ENCODE measurements at regions not wholly inside any gene's neighbourhood (a gene's known extent, or its start where the extent isn't known, plus 50 kb on each side); places are given as distances from the start of the nearest gene placed in this dataset.
"Not testable (repeated sequence)": the region's sequence is repeated elsewhere in the genome, so short reads cannot be mapped to it uniquely, and the experiment has no call there.

DNA sequence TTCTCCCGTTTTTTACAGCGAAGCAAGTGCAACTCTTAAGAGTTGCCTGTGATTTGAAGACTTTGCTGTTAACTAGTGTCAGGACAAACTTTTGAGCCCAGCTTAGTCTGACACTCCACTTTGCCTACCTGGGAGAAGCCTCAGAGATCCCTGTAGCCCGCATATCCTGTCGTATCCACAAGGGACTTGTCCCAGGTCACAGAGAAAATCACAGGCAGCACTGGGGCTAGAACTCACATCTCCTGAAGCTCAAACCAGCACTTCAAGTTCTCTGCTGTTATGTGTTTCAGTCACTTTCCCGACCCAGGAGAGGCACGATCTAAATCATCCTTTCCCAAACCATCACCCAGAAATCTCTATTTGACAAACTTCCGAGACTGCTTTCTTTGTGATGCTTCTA, 584.5 kb downstream of the ACTL7B start:
- in situ Hi-C loops (cut with HindIII; ENCODE audit: low sequenced_read_pairs), result loop anchor here (5.0 to 10.0 kb wide), 2 partner anchors 106 to 794 kb away; no protein-coding TSS in a partner anchor

- in situ Hi-C loops (cut with HindIII; ENCODE audit: low sequenced_read_pairs), result loop anchor here (5.0 to 10.0 kb wide), 2 partner anchors 106 to 793 kb away; no protein-coding TSS in a partner anchor
Observed at GRCh38 chr9:108270561-108270960, 585.2 kb downstream of the ACTL7B start.

GRCh38 chr9:108270051-108270450, 585.7 kb downstream of the ACTL7B start:
- in situ Hi-C loops (cut with HindIII; ENCODE audit: low sequenced_read_pairs), result loop anchor here (5.0 to 10.0 kb wide), 2 partner anchors 105 to 793 kb away; no protein-coding TSS in a partner anchor

- in situ Hi-C loops (cut with HindIII; ENCODE audit: low sequenced_read_pairs), result no loop called here
Observed at GRCh38 chr9:108269371-108269770, 586.4 kb downstream of the ACTL7B start.

- in situ Hi-C loops (cut with HindIII; ENCODE audit: low sequenced_read_pairs), result no loop called here
Observed at GRCh38 chr9:108265065-108265464, 590.7 kb downstream of the ACTL7B start.

- in situ Hi-C loops (cut with HindIII; ENCODE audit: low sequenced_read_pairs), result no loop called here
Observed at GRCh38 chr9:108264093-108264492, 591.7 kb downstream of the ACTL7B start.

GRCh38 chr9:108262836-108263235, 593.0 kb downstream of the ACTL7B start:
- in situ Hi-C loops (cut with HindIII; ENCODE audit: low sequenced_read_pairs), result no loop called here

- in situ Hi-C loops (cut with HindIII; ENCODE audit: low sequenced_read_pairs), result no loop called here
Observed at GRCh38 chr9:108259917-108260675, 595.7 kb downstream of the ACTL7B start.

GRCh38 chr9:108258640-108259039, 597.1 kb downstream of the ACTL7B start:
- in situ Hi-C loops (cut with HindIII; ENCODE audit: low sequenced_read_pairs), result no loop called here

GRCh38 chr9:108257382-108257781, 598.4 kb downstream of the ACTL7B start:
- in situ Hi-C loops (cut with HindIII; ENCODE audit: low sequenced_read_pairs), result no loop called here

DNA sequence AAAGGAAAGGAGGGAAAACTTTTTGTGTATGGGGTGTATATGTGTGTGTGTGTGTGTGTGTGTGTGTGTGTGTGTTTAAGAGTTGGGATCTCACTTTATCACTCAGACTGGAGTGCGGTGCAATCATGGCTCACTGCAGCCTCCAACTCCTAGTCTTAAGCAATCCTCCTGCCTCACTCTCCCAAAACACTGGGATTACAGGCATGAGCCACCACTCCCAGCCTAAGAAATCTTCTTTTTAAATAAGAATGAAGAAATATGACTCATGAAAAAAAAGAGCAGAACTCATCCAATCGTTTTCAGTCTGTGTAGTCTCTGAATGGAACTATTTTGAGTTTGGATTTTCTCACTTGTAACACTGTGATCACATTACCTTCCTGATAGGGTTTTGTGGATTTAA, 601.5 kb downstream of the ACTL7B start:
- in situ Hi-C loops (cut with HindIII; ENCODE audit: low sequenced_read_pairs), result no loop called here

GRCh38 chr9:108247391-108247790, 608.4 kb downstream of the ACTL7B start:
- in situ Hi-C loops (cut with HindIII; ENCODE audit: low sequenced_read_pairs), result not testable (repeated sequence)

DNA sequence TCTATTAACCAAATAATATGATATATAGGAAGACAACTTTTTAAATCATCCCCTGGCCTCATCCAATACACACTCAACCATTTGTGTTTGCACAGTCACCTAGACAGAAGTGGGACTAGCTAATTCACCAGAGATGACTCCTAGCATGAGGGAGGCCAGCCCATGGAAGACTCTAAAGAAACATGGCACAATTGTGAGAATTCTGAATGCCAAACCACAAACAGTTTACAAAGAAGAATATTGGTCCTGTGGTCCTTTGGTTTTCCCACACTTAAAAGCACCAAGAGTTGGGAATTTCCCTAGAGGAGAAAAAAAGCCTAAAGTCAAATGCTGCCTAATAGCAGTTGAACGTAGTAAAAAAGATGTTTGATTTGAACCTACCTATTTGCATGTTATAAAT, 609.9 kb downstream of the ACTL7B start:
- in situ Hi-C loops (cut with HindIII; ENCODE audit: low sequenced_read_pairs), result no loop called here

DNA sequence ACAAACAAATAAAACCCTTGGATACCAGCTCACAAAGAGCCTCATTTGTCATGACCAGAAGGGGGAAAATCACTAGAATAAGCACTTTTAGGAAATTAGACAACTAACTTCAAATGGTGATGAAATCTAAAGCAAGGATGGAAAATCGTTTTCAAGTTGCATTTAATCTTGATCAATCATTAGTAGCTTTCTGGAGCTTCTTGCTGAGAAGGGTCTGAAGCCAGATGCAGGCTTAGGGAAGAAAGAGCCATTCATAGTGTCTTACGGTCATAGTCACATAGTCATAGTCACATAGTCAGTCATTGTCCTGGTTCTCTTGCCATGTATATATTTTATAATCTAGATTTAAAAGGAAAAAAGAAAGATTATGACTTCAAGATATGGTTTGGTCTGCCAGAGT, 610.5 kb downstream of the ACTL7B start:
- in situ Hi-C loops (cut with HindIII; ENCODE audit: low sequenced_read_pairs), result no loop called here

- in situ Hi-C loops (cut with HindIII; ENCODE audit: low sequenced_read_pairs), result no loop called here
Observed at GRCh38 chr9:108244686-108245085, 611.1 kb downstream of the ACTL7B start.

DNA sequence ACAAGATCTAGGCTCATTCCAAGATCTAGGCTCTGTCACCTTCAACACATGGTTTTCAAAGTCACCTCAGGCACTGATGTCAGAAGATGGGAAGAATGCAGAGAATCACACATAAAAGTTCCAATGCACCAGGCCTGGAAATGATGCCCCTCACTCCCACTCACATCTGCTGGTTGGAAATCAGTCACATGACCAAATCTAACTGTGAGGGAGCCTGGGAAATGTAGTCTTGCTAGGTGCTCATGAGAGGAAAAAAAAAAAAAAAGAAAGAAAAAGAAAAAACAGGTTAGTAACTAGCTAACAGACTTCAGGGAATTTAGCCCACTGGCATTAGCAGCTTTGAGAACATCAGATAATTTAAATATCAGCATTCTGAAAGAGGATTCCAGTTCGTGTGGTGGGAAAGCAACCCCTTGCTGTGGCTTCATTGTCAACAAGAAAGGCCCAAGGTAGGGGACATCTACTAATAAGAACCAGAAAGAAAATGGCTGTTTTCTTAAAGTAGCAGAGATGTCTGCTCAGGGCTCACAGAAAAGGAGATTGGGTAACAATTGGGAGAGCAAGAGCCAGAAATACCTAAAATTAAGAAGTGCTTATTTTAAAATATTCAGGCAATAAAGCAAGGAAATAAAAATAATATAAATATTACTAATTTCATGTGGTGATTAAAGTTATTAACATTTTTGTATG, 614.3 kb downstream of the ACTL7B start:
- in situ Hi-C loops (cut with HindIII; ENCODE audit: low sequenced_read_pairs), result no loop called here

DNA sequence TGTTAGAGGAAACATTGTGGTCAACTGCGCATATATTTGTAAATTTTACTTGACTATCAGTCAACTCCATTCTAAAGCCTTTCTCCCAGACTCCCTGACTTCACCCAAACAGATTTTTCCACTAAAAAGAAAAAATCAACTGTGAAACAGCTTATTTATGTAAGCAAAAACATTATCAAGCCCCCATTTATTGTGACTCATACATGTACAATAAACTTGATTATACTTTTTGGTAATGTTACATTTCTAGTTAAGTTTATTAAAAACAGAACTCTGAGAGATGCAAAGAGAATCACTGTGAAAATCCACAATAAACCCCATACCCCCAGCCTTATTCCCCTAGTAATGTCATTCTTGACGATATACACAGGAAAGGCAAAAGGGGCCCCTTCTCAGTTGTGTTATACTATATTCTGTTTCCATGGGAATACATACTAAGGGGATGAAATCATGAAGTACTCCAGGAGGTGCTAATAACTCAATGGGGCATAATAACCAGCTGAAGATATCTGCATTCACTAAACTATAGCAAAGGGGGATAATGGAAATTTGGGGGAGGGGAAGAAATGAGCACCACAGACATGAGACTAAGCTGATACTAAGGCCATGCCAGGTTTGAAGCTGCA, 616.0 kb downstream of the ACTL7B start:
- in situ Hi-C loops (cut with HindIII; ENCODE audit: low sequenced_read_pairs), result no loop called here

GRCh38 chr9:108235609-108236008, 620.2 kb downstream of the ACTL7B start:
- in situ Hi-C loops (cut with HindIII; ENCODE audit: low sequenced_read_pairs), result no loop called here

GRCh38 chr9:108234811-108235210, 621.0 kb downstream of the ACTL7B start:
- in situ Hi-C loops (cut with HindIII; ENCODE audit: low sequenced_read_pairs), result no loop called here

DNA sequence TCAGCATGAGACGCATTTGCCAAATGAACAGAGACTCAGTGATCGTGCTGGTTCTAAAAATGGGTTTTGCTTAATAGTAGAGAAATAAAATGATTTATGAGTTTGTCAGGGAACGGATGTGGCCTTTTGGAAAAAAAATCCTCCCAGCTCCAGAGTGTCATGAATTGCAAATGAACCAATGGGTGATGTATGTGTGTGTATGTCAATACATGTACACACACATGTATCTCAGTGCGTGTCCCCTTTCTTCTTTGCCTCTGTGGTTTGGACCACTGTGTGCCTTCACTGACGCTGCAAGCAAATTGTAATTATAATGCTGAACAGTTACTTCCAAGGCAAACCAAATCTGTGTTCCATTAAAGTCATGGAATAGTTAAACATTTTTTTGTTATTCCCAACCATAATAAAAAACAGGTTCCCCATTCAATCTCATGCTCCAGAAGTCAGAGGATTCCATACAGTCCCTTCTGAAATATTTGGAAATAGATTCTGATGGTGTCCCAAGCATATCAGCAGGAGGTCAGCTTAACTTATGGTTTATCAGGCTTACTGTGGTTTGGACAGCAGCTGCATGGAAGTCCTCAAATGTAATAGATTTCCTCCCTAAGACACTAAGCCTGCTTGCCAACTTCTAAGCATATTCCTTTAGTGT, 630.5 kb downstream of the ACTL7B start:
- in situ Hi-C loops (cut with HindIII; ENCODE audit: low sequenced_read_pairs), result no loop called here

DNA sequence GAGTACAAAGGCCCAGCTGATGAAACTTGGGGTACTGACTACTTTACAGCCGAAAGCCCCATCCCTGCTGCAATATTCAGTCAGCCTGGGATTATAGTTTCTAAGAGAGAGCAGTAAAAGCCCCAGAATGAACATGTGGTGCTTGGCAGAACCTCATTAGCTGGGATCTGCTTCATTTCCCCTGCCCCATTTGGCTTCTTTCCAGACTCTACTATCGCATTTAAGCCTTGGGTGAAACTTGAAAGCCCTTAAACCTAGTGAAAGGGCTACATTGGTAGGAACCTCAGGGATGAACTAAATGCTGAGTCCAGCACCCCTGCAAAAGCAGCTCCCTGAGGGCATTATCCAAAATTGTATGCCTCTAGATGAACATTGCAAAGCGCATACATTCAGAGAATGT, 631.1 kb downstream of the ACTL7B start:
- in situ Hi-C loops (cut with HindIII; ENCODE audit: low sequenced_read_pairs), result no loop called here

Measured in endothelial cell of hepatic sinusoid (primary cell).